T-cell (primary cell): ENCODE measurements at regions not wholly inside any gene's neighbourhood (a gene's known extent, or its start where the extent isn't known, plus 50 kb on each side); places are given as distances from the start of the nearest gene placed in this dataset.
"Not testable (repeated sequence)": the region's sequence is repeated elsewhere in the genome, so short reads cannot be mapped to it uniquely, and the experiment has no call there.

Source experiments
- ATAC-seq, 4 experiments: fragments of 200-7000 bp in 3 of 4; fragments of 150-1000 bp in 1 of 4; cut with Tn5 transposase; replicated peaks in 1 of 4; 1 replicate in 3 of 4; 2 replicates in 1 of 4; pipeline ENCODE4 v1.10.0; 2021; ENCODE audit warnings: moderate library complexity in 3 of 4, mild to moderate bottlenecking in 2 of 4, moderate number of reproducible peaks in 1 of 4
- CTCF ChIA-PET, 2 donors: fragments of 300-600 bp; sonication (Branson Sonifier 250); formaldehyde crosslinking; loops; one replicate each; lab custom pipeline; 2022; ENCODE audit warnings: antibody characterized with exemption in 2 of 2; lab: Charles Lee
- POLR2A ChIA-PET, 2 donors: fragments of 300-600 bp; sonication (Branson Sonifier 250); formaldehyde crosslinking; loops; one replicate each; lab custom pipeline; 2022; ENCODE audit warnings: antibody characterized with exemption in 2 of 2; lab: Charles Lee
- DNase-seq, 35 experiments: peaks; one replicate each; pipeline versions ENCODE4 v3.0.0 to v3.0.0-alpha.2; 2013 to 2023
- H3K27ac ChIP-seq: one replicate; pipeline ENCODE4 v1.5.1; 2013; ENCODE audit warnings: low read length
- H3K27me3 ChIP-seq, 2 experiments: replicated peaks in 1 of 2; 1 replicate in 1 of 2; 2 replicates in 1 of 2; pipeline versions ENCODE4 v1.6.1 to v1.7.0; 2013; ENCODE audit warnings: low read length in 1 of 2, mixed read lengths in 1 of 2; ENCODE audit not compliant: control insufficient read depth in 2 of 2, insufficient read depth in 2 of 2; ENCODE audit errors: extremely low read depth in 1 of 2
- H3K36me3 ChIP-seq, 2 donors: 1 replicate in 1 of 2; 2 replicates in 1 of 2; pipeline versions ENCODE4 v1.6.1 to v1.7.0; 2013; ENCODE audit warnings: low read length in 1 of 2; ENCODE audit not compliant: control insufficient read depth in 2 of 2, insufficient read depth in 1 of 2; ENCODE audit errors: extremely low read depth in 1 of 2
- H3K4me1 ChIP-seq, 2 experiments: 1 replicate in 1 of 2; 2 replicates in 1 of 2; pipeline versions ENCODE4 v1.6.1 to v1.7.0; 2013; ENCODE audit warnings: low read length in 2 of 2, mixed read lengths in 1 of 2; ENCODE audit not compliant: insufficient read depth in 2 of 2, control insufficient read depth in 1 of 2; ENCODE audit errors: extremely low read depth in 1 of 2
- H3K4me3 ChIP-seq, 2 donors: 1 replicate in 1 of 2; 2 replicates in 1 of 2; pipeline versions ENCODE4 v1.5.1 to v1.7.0; 2013; ENCODE audit warnings: mild to moderate bottlenecking in 2 of 2, low read length in 1 of 2, moderate library complexity in 1 of 2; ENCODE audit not compliant: control insufficient read depth in 1 of 2; ENCODE audit errors: extremely low read depth in 1 of 2
- H3K9me3 ChIP-seq: 2 replicates; pipeline ENCODE4 v1.7.0; 2013
- H3K27ac Mint-ChIP-seq, 2 donors: one replicate each; pipeline ENCODE4 v1.8.0; 2020 to 2021; ENCODE audit warnings: mild to moderate bottlenecking in 2 of 2, mixed read lengths in 2 of 2
- H3K27me3 Mint-ChIP-seq, 2 donors: one replicate each; pipeline ENCODE4 v1.8.0; 2021 to 2022; ENCODE audit warnings: mixed read lengths in 2 of 2
- H3K36me3 Mint-ChIP-seq: one replicate; pipeline ENCODE4 v1.8.0; 2021; ENCODE audit warnings: mixed read lengths
- H3K4me1 Mint-ChIP-seq, 3 donors: one replicate each; pipeline ENCODE4 v1.8.0; 2020 to 2022; ENCODE audit warnings: mixed read lengths in 3 of 3, mild to moderate bottlenecking in 1 of 3
- H3K4me3 Mint-ChIP-seq, 3 donors: one replicate each; pipeline ENCODE4 v1.8.0; 2020 to 2022; ENCODE audit warnings: mild to moderate bottlenecking in 3 of 3, mixed read lengths in 3 of 3, moderate library complexity in 3 of 3
- H3K9me3 Mint-ChIP-seq, 3 donors: one replicate each; pipeline ENCODE4 v1.8.0; 2020 to 2022; ENCODE audit warnings: mixed read lengths in 3 of 3
- WGBS: methylation state at CpG from one replicate; pipeline ENCODE4 v1.1.5; 2013; ENCODE audit warnings: missing lambda C conversion rate; ENCODE audit not compliant: insufficient coverage; 5-methylcytosine and 5-hydroxymethylcytosine counted together

- CTCF ChIA-PET, H3K27ac ChIP-seq, H3K4me1 Mint-ChIP-seq, H3K9me3 ChIP-seq, H3K4me1 ChIP-seq, ATAC-seq, H3K36me3 ChIP-seq, DNase-seq, H3K4me3 ChIP-seq, H3K27me3 Mint-ChIP-seq, POLR2A ChIA-PET, H3K4me3 Mint-ChIP-seq, H3K27ac Mint-ChIP-seq, H3K27me3 ChIP-seq: not testable (repeated sequence)
- Mint-ChIP-seq H3K36me3 (peaks cover 22% of the 10 kb centered on the region), H3K9me3 (peaks cover 13 to 31% (median 18%) of the 10 kb centered on the region in 3 donors)
- WGBS = 94% methylated on average over 10 of the region's 12 CpGs
Measured at GRCh38 chr3:125886006-125886405, 83.0 kb upstream of the ROPN1B start.

- H3K36me3 Mint-ChIP-seq = peaks cover 21% of the 10 kb centered on the region
- H3K36me3 ChIP-seq, H3K4me1 ChIP-seq, H3K9me3 Mint-ChIP-seq, DNase-seq, POLR2A ChIA-PET, H3K27ac ChIP-seq, H3K4me1 Mint-ChIP-seq, H3K27ac Mint-ChIP-seq, ATAC-seq, H3K27me3 ChIP-seq, H3K9me3 ChIP-seq, CTCF ChIA-PET, H3K27me3 Mint-ChIP-seq, H3K4me3 Mint-ChIP-seq, H3K4me3 ChIP-seq: not testable (repeated sequence)
- WGBS = no CpG with 5 or more reads among the region's 6 CpGs
Measured at GRCh38 chr3:125899181-125899580, 69.8 kb upstream of the ROPN1B start.

- H3K27ac Mint-ChIP-seq, H3K36me3 ChIP-seq, H3K4me3 Mint-ChIP-seq, CTCF ChIA-PET, H3K27me3 Mint-ChIP-seq, ATAC-seq, H3K4me3 ChIP-seq, DNase-seq, POLR2A ChIA-PET, H3K4me1 ChIP-seq, H3K4me1 Mint-ChIP-seq, H3K27ac ChIP-seq, H3K9me3 ChIP-seq, H3K9me3 Mint-ChIP-seq, H3K27me3 ChIP-seq: not testable (repeated sequence)
- WGBS = 100% methylated on average over 3 of the region's 10 CpGs
- peaks cover 21% of the 10 kb centered on the region for H3K36me3 Mint-ChIP-seq
Measured at GRCh38 chr3:125901473-125901872, 67.5 kb upstream of the ROPN1B start.

GRCh38 chr3:125903780-125904455 is 65.1 kb upstream of the ROPN1B start:
- H3K27me3 ChIP-seq, H3K4me3 ChIP-seq, H3K27me3 Mint-ChIP-seq, H3K9me3 ChIP-seq, H3K27ac Mint-ChIP-seq, H3K27ac ChIP-seq, H3K4me1 ChIP-seq, DNase-seq, H3K36me3 ChIP-seq, H3K4me1 Mint-ChIP-seq, H3K9me3 Mint-ChIP-seq, POLR2A ChIA-PET, CTCF ChIA-PET, H3K4me3 Mint-ChIP-seq, ATAC-seq: not testable (repeated sequence)
- 98% methylated on average over 21 of the region's 29 CpGs for WGBS
- peaks cover 16% of the 10 kb centered on the region for H3K36me3 Mint-ChIP-seq

GRCh38 chr3:125907279-125907678 is 61.7 kb upstream of the ROPN1B start:
- ATAC-seq, H3K9me3 ChIP-seq, H3K27ac Mint-ChIP-seq, DNase-seq, H3K27me3 ChIP-seq, H3K4me1 ChIP-seq, POLR2A ChIA-PET, H3K27ac ChIP-seq, H3K4me3 ChIP-seq, H3K4me3 Mint-ChIP-seq, H3K36me3 ChIP-seq, CTCF ChIA-PET, H3K27me3 Mint-ChIP-seq, H3K9me3 Mint-ChIP-seq, H3K4me1 Mint-ChIP-seq, H3K36me3 Mint-ChIP-seq: not testable (repeated sequence)
- no CpG with 5 or more reads among the region's 5 CpGs for WGBS

- H3K9me3 ChIP-seq, H3K36me3 Mint-ChIP-seq, H3K9me3 Mint-ChIP-seq, H3K27ac Mint-ChIP-seq, H3K4me3 Mint-ChIP-seq, CTCF ChIA-PET, H3K4me1 ChIP-seq, H3K4me3 ChIP-seq, H3K27me3 Mint-ChIP-seq, H3K27me3 ChIP-seq, H3K27ac ChIP-seq, H3K36me3 ChIP-seq, DNase-seq, POLR2A ChIA-PET, ATAC-seq: not testable (repeated sequence)
- peaks cover 9 to 13% (median 10%) of the 10 kb centered on the region in 3 donors for H3K4me1 Mint-ChIP-seq
- WGBS = 96% methylated on average over 4 of the region's 6 CpGs
Measured at GRCh38 chr3:125910851-125911250, 58.1 kb upstream of the ROPN1B start.
